Effector CD8-positive, alpha-beta T cell (primary cell): ENCODE measurements at regions not wholly inside any gene's neighbourhood (a gene's known extent, or its start where the extent isn't known, plus 50 kb on each side); places are given as distances from the start of the nearest gene placed in this dataset.

ENCODE experiments used
- DNase-seq: peaks from one replicate; lab custom pipeline; 2025; lab: John Stamatoyannopoulos, UW

- DNase-seq = no peak
Observed at GRCh38 chr4:53647547-53647946, 56.3 kb upstream of the LNX1 start.

- no peak for DNase-seq
Observed at GRCh38 chr4:53646795-53647194, 55.5 kb upstream of the LNX1 start.

GRCh38 chr4:53645108-53645507 lies 53.8 kb upstream of the LNX1 start:
- no peak for DNase-seq

GRCh38 chr4:53644607-53645006 lies 53.3 kb upstream of the LNX1 start:
- DNase-seq = no peak
